Stimulated activated memory B cell treated with anti-CD40 and anti-IgM and Interleukin-4, amounts not matched to agents 10 μg/mL and 1 μg/mL and 100 μg/mL, for 72 hours (primary cell): ENCODE measurements at regions not wholly inside any gene's neighbourhood (a gene's known extent, or its start where the extent isn't known, plus 50 kb on each side); places are given as distances from the start of the nearest gene placed in this dataset.

ENCODE experiments used
- ATAC-seq: fragments of 150-1000 bp; cut with Tn5 transposase; 2 replicates; pipeline ENCODE4 v1.10.0; 2021
- H3K27ac Mint-ChIP-seq: one replicate; pipeline ENCODE4 v1.8.0; 2022; ENCODE audit warnings: mild to moderate bottlenecking, mixed read lengths
- H3K27me3 Mint-ChIP-seq: one replicate; pipeline ENCODE4 v1.8.0; 2022; ENCODE audit warnings: mixed read lengths
- H3K36me3 Mint-ChIP-seq: one replicate; pipeline ENCODE4 v1.8.0; 2022; ENCODE audit warnings: mixed read lengths
- H3K4me1 Mint-ChIP-seq: one replicate; pipeline ENCODE4 v1.8.0; 2022; ENCODE audit warnings: mixed read lengths
- H3K4me3 Mint-ChIP-seq: one replicate; pipeline ENCODE4 v1.8.0; 2022; ENCODE audit warnings: mild to moderate bottlenecking, moderate library complexity, mixed read lengths
- H3K9me3 Mint-ChIP-seq: one replicate; pipeline ENCODE4 v1.8.0; 2022; ENCODE audit warnings: mixed read lengths

- H3K27ac Mint-ChIP-seq: no peak overlapping the region
- H3K27me3 Mint-ChIP-seq: peaks cover 10% of the 10 kb centered on the region
- H3K4me1 Mint-ChIP-seq: no peaks in the 10 kb centered on the region
- H3K36me3 Mint-ChIP-seq: peaks cover 4% of the 10 kb centered on the region
- peaks cover 16% of the 10 kb centered on the region for H3K9me3 Mint-ChIP-seq
- no peak overlapping the region for H3K4me3 Mint-ChIP-seq
- ATAC-seq: no peak
Measured at GRCh38 chr1:209503196-209503595, 80.3 kb upstream of the CAMK1G start.

GRCh38 chr1:209504571-209504970 lies 78.9 kb upstream of the CAMK1G start:
- Mint-ChIP-seq H3K9me3 (peaks cover 9% of the 10 kb centered on the region), H3K27ac (no peak overlapping the region), H3K4me1 (no peaks in the 10 kb centered on the region), H3K36me3 (peaks cover 4% of the 10 kb centered on the region), H3K27me3 (peaks cover 10% of the 10 kb centered on the region), H3K4me3 (no peak overlapping the region)
- ATAC-seq: no peak

- no peak overlapping the region for H3K4me3 Mint-ChIP-seq
- H3K9me3 Mint-ChIP-seq: peaks cover 9% of the 10 kb centered on the region
- peaks cover 4% of the 10 kb centered on the region for H3K36me3 Mint-ChIP-seq
- no peak overlapping the region for H3K27ac Mint-ChIP-seq
- peaks cover 10% of the 10 kb centered on the region for H3K27me3 Mint-ChIP-seq
- ATAC-seq: no peak
- no peaks in the 10 kb centered on the region for H3K4me1 Mint-ChIP-seq
Measured at GRCh38 chr1:209505044-209505443, 78.5 kb upstream of the CAMK1G start.

GRCh38 chr1:209506101-209506500 lies 77.4 kb upstream of the CAMK1G start:
- no peak overlapping the region for H3K27ac Mint-ChIP-seq
- no peak for ATAC-seq
- H3K4me3 Mint-ChIP-seq: no peak overlapping the region
- peaks cover 3% of the 10 kb centered on the region for H3K9me3 Mint-ChIP-seq
- no peaks in the 10 kb centered on the region for H3K4me1 Mint-ChIP-seq
- H3K27me3 Mint-ChIP-seq: peaks cover 10% of the 10 kb centered on the region
- H3K36me3 Mint-ChIP-seq: peaks cover under 1% of the 10 kb centered on the region

GRCh38 chr1:209509039-209509438 lies 74.5 kb upstream of the CAMK1G start:
- ATAC-seq: no peak
- Mint-ChIP-seq H3K4me1 (no peaks in the 10 kb centered on the region), H3K27me3 (peaks cover 10% of the 10 kb centered on the region), H3K4me3 (no peak overlapping the region), H3K9me3 (peaks cover 2% of the 10 kb centered on the region), H3K27ac (no peak overlapping the region), H3K36me3 (no peaks in the 10 kb centered on the region)

- no peaks in the 10 kb centered on the region for H3K36me3 Mint-ChIP-seq
Measured at GRCh38 chr1:209510063-209510462, 73.5 kb upstream of the CAMK1G start.

GRCh38 chr1:209511169-209511568 lies 72.3 kb upstream of the CAMK1G start:
- ATAC-seq: no peak
- Mint-ChIP-seq H3K27ac (no peak overlapping the region), H3K27me3 (peaks cover 27% of the 10 kb centered on the region), H3K4me3 (no peak overlapping the region), H3K36me3 (no peaks in the 10 kb centered on the region), H3K9me3 (peaks cover 2% of the 10 kb centered on the region), H3K4me1 (no peaks in the 10 kb centered on the region)

More at GRCh38 chr1:209510063-209510462, 73.5 kb upstream of the CAMK1G start:
- no peak for ATAC-seq
- Mint-ChIP-seq H3K4me3 (no peak overlapping the region), H3K4me1 (no peaks in the 10 kb centered on the region), H3K27ac (no peak overlapping the region), H3K27me3 (peaks cover 17% of the 10 kb centered on the region), H3K9me3 (peaks cover 2% of the 10 kb centered on the region)

GRCh38 chr1:209512821-209513220 lies 70.7 kb upstream of the CAMK1G start:
- Mint-ChIP-seq H3K4me3 (no peak overlapping the region), H3K27me3 (peaks cover 17% of the 10 kb centered on the region), H3K4me1 (no peaks in the 10 kb centered on the region), H3K27ac (no peak overlapping the region), H3K9me3 (peaks cover 2% of the 10 kb centered on the region), H3K36me3 (no peaks in the 10 kb centered on the region)
- ATAC-seq: no peak

GRCh38 chr1:209513226-209513625 lies 70.3 kb upstream of the CAMK1G start:
- H3K4me1 Mint-ChIP-seq: no peaks in the 10 kb centered on the region
- no peak overlapping the region for H3K27ac Mint-ChIP-seq
- H3K4me3 Mint-ChIP-seq: no peak overlapping the region
- peaks cover 2% of the 10 kb centered on the region for H3K9me3 Mint-ChIP-seq
- no peaks in the 10 kb centered on the region for H3K36me3 Mint-ChIP-seq
- no peak for ATAC-seq
- H3K27me3 Mint-ChIP-seq: peaks cover 17% of the 10 kb centered on the region

- peaks cover 5% of the 10 kb centered on the region for H3K9me3 Mint-ChIP-seq
- ATAC-seq: no peak
- no peaks in the 10 kb centered on the region for H3K36me3 Mint-ChIP-seq
- no peak overlapping the region for H3K27ac Mint-ChIP-seq
- H3K4me1 Mint-ChIP-seq: no peaks in the 10 kb centered on the region
- H3K4me3 Mint-ChIP-seq: no peak overlapping the region
- peaks cover 17% of the 10 kb centered on the region for H3K27me3 Mint-ChIP-seq
Measured at GRCh38 chr1:209516771-209517680, 66.5 kb upstream of the CAMK1G start.

GRCh38 chr1:209517681-209518050 lies 65.8 kb upstream of the CAMK1G start:
- Mint-ChIP-seq H3K9me3 (peaks cover 3% of the 10 kb centered on the region), H3K27ac (no peak overlapping the region), H3K27me3 (peaks cover 17% of the 10 kb centered on the region), H3K4me3 (no peak overlapping the region), H3K4me1 (no peaks in the 10 kb centered on the region), H3K36me3 (no peaks in the 10 kb centered on the region)
- no peak for ATAC-seq

GRCh38 chr1:209519786-209520185 lies 63.7 kb upstream of the CAMK1G start:
- no peaks in the 10 kb centered on the region for H3K4me1 Mint-ChIP-seq
- ATAC-seq: no peak
- H3K27ac Mint-ChIP-seq: no peak overlapping the region
- H3K9me3 Mint-ChIP-seq: peaks cover 3% of the 10 kb centered on the region
- no peaks in the 10 kb centered on the region for H3K36me3 Mint-ChIP-seq
- H3K4me3 Mint-ChIP-seq: no peak overlapping the region
- H3K27me3 Mint-ChIP-seq: peaks cover 13% of the 10 kb centered on the region

- H3K27ac Mint-ChIP-seq: no peak overlapping the region
- H3K27me3 Mint-ChIP-seq: no peaks in the 10 kb centered on the region
- H3K9me3 Mint-ChIP-seq: peaks cover 3% of the 10 kb centered on the region
- no peaks in the 10 kb centered on the region for H3K4me1 Mint-ChIP-seq
- no peaks in the 10 kb centered on the region for H3K36me3 Mint-ChIP-seq
- H3K4me3 Mint-ChIP-seq: no peak overlapping the region
- no peak for ATAC-seq
Measured at GRCh38 chr1:209522826-209523225, 60.7 kb upstream of the CAMK1G start.

GRCh38 chr1:209526137-209526536 lies 57.4 kb upstream of the CAMK1G start:
- Mint-ChIP-seq H3K4me3 (no peak overlapping the region), H3K36me3 (no peaks in the 10 kb centered on the region)

GRCh38 chr1:209527372-209527771 lies 56.1 kb upstream of the CAMK1G start:
- no peak overlapping the region for H3K27ac Mint-ChIP-seq
- no peaks in the 10 kb centered on the region for H3K4me1 Mint-ChIP-seq
- no peak for ATAC-seq
- no peak overlapping the region for H3K4me3 Mint-ChIP-seq
- peaks cover 16% of the 10 kb centered on the region for H3K27me3 Mint-ChIP-seq
- H3K9me3 Mint-ChIP-seq: no peaks in the 10 kb centered on the region
- no peaks in the 10 kb centered on the region for H3K36me3 Mint-ChIP-seq

More at GRCh38 chr1:209526137-209526536, 57.4 kb upstream of the CAMK1G start:
- Mint-ChIP-seq H3K9me3 (no peaks in the 10 kb centered on the region), H3K4me1 (no peaks in the 10 kb centered on the region), H3K27ac (no peak overlapping the region), H3K27me3 (peaks cover 16% of the 10 kb centered on the region)
- no peak for ATAC-seq

GRCh38 chr1:209527993-209528717 lies 55.4 kb upstream of the CAMK1G start:
- H3K27ac Mint-ChIP-seq: no peak overlapping the region
- no peak for ATAC-seq
- H3K36me3 Mint-ChIP-seq: no peaks in the 10 kb centered on the region
- no peak overlapping the region for H3K4me3 Mint-ChIP-seq
- H3K9me3 Mint-ChIP-seq: no peaks in the 10 kb centered on the region
- no peaks in the 10 kb centered on the region for H3K4me1 Mint-ChIP-seq
- H3K27me3 Mint-ChIP-seq: peaks cover 16% of the 10 kb centered on the region
